Smooth muscle cell (in vitro differentiated cells): ENCODE measurements at regions not wholly inside any gene's neighbourhood (a gene's known extent, or its start where the extent isn't known, plus 50 kb on each side); places are given as distances from the start of the nearest gene placed in this dataset.

Source experiments
- DNase-seq: peaks from one replicate; lab custom pipeline; 2025; ENCODE audit not compliant: unreplicated experiment; lab: John Stamatoyannopoulos, UW
- H2AFZ ChIP-seq: fragments of 200-600 bp; sonication (generic); 2 replicates; pipeline ENCODE4 v1.6.0; 2016; ENCODE audit warnings: antibody characterized with exemption, low read depth, mild to moderate bottlenecking
- H3F3A ChIP-seq: fragments of 200-600 bp; sonication (generic); 2 replicates; pipeline ENCODE4 v1.6.0; 2017; ENCODE audit warnings: antibody characterized with exemption, low read depth
- H3K27ac ChIP-seq: fragments of 200-600 bp; sonication (generic); 2 replicates; pipeline ENCODE4 v1.5.1; 2016; ENCODE audit warnings: low read depth, mild to moderate bottlenecking
- H3K27me3 ChIP-seq: fragments of 200-600 bp; sonication (generic); 2 replicates; pipeline ENCODE4 v1.6.1; 2016; ENCODE audit warnings: low read depth, mild to moderate bottlenecking
- H3K36me3 ChIP-seq: fragments of 200-600 bp; sonication (generic); 2 replicates; pipeline ENCODE4 v1.5.1; 2016; ENCODE audit warnings: low read depth
- H3K4me1 ChIP-seq: fragments of 200-600 bp; sonication (generic); 2 replicates; pipeline ENCODE4 v1.5.1; 2016; ENCODE audit warnings: low read depth
- H3K4me2 ChIP-seq: fragments of 200-600 bp; sonication (generic); 2 replicates; pipeline ENCODE4 v1.6.0; 2016; ENCODE audit warnings: mild to moderate bottlenecking
- H3K4me3 ChIP-seq: fragments of 200-600 bp; sonication (generic); 2 replicates; pipeline ENCODE4 v1.5.1; 2016; ENCODE audit warnings: mild to moderate bottlenecking
- H3K79me2 ChIP-seq: fragments of 200-600 bp; sonication (generic); 2 replicates; pipeline ENCODE4 v1.6.0; 2016; ENCODE audit warnings: low read depth, mild to moderate bottlenecking
- H3K9ac ChIP-seq: fragments of 200-600 bp; sonication (generic); 2 replicates; pipeline ENCODE4 v1.6.0; 2016; ENCODE audit warnings: low read depth
- H3K9me3 ChIP-seq: fragments of 200-600 bp; sonication (generic); replicated peaks from 2 replicates; pipeline ENCODE4 v1.5.1; 2016; ENCODE audit warnings: low read depth
- H4K20me1 ChIP-seq: fragments of 200-600 bp; sonication (generic); 2 replicates; pipeline ENCODE4 v1.6.0; 2016; ENCODE audit warnings: low read depth
- WGBS: methylation state at CpG from one replicate; pipeline ENCODE4 v1.1.7; 2016; ENCODE audit warnings: low lambda C conversion rate; 5-methylcytosine and 5-hydroxymethylcytosine counted together
- TF ChIP-seq, protein P1 (sequence below): fragments of 200-600 bp; sonication (generic); IDR thresholded peaks from 2 replicates; pipeline ENCODE4 v1.5.1; 2017; ENCODE audit warnings: borderline replicate concordance, mild to moderate bottlenecking, antibody characterized with exemption; ENCODE audit not compliant: insufficient read depth, poor library complexity, severe bottlenecking

DNA sequence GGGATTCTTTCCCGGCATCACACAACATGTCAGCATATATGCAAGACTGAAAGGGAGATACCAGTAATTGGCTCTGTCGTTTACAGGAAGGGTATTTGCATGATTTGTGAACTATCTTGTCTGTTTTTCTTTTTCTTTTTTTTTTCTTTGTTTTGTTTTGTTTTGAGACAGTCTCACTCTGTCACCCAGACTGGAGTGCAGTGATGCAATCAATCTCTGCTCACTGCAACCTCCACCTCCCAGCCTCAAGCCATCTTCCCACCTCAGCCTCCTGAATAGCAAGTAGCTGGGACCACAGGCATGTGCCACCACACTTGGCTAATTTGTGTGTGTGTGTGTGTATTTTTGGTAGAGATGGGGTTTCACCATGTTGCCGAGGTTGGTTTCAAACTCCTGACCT lies 262.7 kb upstream of the F9 start:
- Histone ChIP-seq H3F3A (no peaks in the 10 kb centered on the region), H4K20me1 (no peaks in the 10 kb centered on the region), H3K4me3 (no peak overlapping the region), H2AFZ (no peak overlapping the region), H3K36me3 (no peaks in the 10 kb centered on the region), H3K4me1 (no peaks in the 10 kb centered on the region), H3K27me3 (no peaks in the 10 kb centered on the region), H3K4me2 (no peak overlapping the region), H3K9ac (no peak overlapping the region), H3K79me2 (no peaks in the 10 kb centered on the region), H3K27ac (no peak overlapping the region), H3K9me3 (no peaks in the 10 kb centered on the region)
- 81% methylated on average over 3 of the region's 3 CpGs for WGBS
- TF ChIP-seq, protein P1, sequence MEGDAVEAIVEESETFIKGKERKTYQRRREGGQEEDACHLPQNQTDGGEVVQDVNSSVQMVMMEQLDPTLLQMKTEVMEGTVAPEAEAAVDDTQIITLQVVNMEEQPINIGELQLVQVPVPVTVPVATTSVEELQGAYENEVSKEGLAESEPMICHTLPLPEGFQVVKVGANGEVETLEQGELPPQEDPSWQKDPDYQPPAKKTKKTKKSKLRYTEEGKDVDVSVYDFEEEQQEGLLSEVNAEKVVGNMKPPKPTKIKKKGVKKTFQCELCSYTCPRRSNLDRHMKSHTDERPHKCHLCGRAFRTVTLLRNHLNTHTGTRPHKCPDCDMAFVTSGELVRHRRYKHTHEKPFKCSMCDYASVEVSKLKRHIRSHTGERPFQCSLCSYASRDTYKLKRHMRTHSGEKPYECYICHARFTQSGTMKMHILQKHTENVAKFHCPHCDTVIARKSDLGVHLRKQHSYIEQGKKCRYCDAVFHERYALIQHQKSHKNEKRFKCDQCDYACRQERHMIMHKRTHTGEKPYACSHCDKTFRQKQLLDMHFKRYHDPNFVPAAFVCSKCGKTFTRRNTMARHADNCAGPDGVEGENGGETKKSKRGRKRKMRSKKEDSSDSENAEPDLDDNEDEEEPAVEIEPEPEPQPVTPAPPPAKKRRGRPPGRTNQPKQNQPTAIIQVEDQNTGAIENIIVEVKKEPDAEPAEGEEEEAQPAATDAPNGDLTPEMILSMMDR = no peak
- DNase-seq = no peak

DNA sequence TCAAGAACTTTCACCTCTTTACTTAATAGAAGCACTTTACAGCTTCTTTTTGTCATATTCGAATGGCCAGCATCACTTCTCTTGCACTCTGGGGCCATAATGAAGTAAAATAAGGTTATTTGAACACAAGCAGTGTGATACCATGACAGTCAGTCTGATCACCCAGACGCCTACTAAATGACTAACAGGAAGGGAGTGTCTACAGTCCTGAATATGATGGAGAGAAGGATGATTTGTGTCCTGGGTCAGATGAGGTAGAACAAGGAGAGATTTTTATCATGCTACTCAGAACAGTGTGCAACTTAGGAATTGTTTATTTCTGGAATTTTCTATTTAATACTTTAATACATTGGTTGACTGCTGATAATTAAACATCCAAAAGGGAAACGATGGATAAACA lies 284.2 kb upstream of the F9 start:
- Histone ChIP-seq H3K9me3 (no peaks in the 10 kb centered on the region), H3K27ac (no peak overlapping the region), H3K36me3 (no peaks in the 10 kb centered on the region), H2AFZ (no peak overlapping the region), H3K4me3 (no peak overlapping the region), H3K4me1 (no peaks in the 10 kb centered on the region), H4K20me1 (no peaks in the 10 kb centered on the region), H3K4me2 (no peak overlapping the region), H3K79me2 (no peaks in the 10 kb centered on the region), H3K27me3 (no peaks in the 10 kb centered on the region), H3K9ac (no peak overlapping the region), H3F3A (no peaks in the 10 kb centered on the region)
- no peak for DNase-seq
- TF ChIP-seq, protein P1 = no peak
- WGBS = 72% methylated on average over 3 of the region's 3 CpGs

DNA sequence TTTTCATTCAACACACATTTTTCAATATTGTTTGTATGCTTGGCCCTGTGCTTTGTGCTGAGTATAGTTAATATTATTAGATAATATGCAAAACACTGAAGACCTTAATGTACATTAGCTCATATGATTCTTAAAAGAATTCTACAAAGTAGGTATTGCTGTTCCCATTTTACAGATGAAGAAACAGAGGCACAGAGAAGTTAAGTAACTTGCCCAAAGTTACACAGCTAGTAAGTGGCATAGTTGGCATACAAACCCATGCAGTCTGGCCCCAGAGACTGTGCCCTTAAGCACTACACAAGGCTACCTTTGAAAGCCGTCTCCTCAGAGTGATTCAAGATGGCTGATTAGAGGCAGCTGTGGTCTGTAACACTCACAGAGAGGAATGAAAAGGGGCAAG lies 293.4 kb upstream of the F9 start:
- Histone ChIP-seq H3K9me3 (no peaks in the 10 kb centered on the region), H3K4me2 (no peak overlapping the region), H4K20me1 (no peaks in the 10 kb centered on the region), H3K4me3 (no peak overlapping the region), H3K79me2 (no peaks in the 10 kb centered on the region), H3K27ac (no peak overlapping the region), H3F3A (no peaks in the 10 kb centered on the region), H2AFZ (no peak overlapping the region), H3K9ac (no peak overlapping the region), H3K36me3 (no peaks in the 10 kb centered on the region), H3K27me3 (no peaks in the 10 kb centered on the region), H3K4me1 (no peaks in the 10 kb centered on the region)
- 100% methylated on average over 1 of the region's 1 CpG for WGBS
- TF ChIP-seq, protein P1 = no peak
- no peak for DNase-seq

DNA sequence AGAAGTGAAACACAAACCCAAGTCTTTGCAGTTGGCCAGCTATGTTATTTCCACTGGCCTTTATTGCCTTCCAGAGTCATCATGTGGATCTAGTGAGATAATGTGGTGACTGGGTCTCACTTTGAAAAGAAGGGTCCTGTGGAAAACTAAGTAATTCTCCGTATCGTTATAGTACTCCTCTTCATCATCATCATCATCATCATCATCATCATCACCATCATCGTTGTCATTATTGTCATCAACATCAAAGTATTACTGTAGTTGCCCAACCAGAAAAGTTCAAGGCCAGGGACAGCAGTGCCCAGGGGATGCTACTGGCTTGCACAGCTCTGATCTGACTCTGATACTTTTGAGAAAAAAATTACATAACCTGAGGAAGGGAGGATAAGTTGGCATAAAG lies 295.6 kb upstream of the F9 start:
- H3K27me3 ChIP-seq = no peaks in the 10 kb centered on the region
- no peak overlapping the region for H3K9ac ChIP-seq
- H3K27ac ChIP-seq = no peak overlapping the region
- H3F3A ChIP-seq = no peaks in the 10 kb centered on the region
- H3K4me2 ChIP-seq = no peak overlapping the region
- H3K9me3 ChIP-seq = no peaks in the 10 kb centered on the region
- TF ChIP-seq, protein P1 = no peak
- H3K36me3 ChIP-seq = no peaks in the 10 kb centered on the region
- no peak for DNase-seq
- H4K20me1 ChIP-seq = no peaks in the 10 kb centered on the region
- no peaks in the 10 kb centered on the region for H3K4me1 ChIP-seq
- H2AFZ ChIP-seq = no peak overlapping the region
- no peak overlapping the region for H3K4me3 ChIP-seq
- 85% methylated on average over 3 of the region's 3 CpGs for WGBS
- H3K79me2 ChIP-seq = no peaks in the 10 kb centered on the region
